ENCODE measurements at regions not wholly inside any gene's neighbourhood (a gene's known extent, or its start where the extent isn't known, plus 50 kb on each side); places are given as distances from the start of the nearest gene placed in this dataset.

GRCh38 chr2:195317550-195317949, 339.5 kb upstream of the SLC39A10 start:
- Histone ChIP-seq H3K4me1 (peaks cover 0 to 4% of the 10 kb centered on the region in 2 donors), H3K36me3 (no peaks in the 10 kb centered on the region), H3K27ac (no peak overlapping the region), H3K27me3 (no peaks in the 10 kb centered on the region), H3K4me3 (no peak overlapping the region), H3K9me3 (no peaks in the 10 kb centered on the region)
- no peak for TF ChIP-seq CTCF (IDR thresholded peaks at IDR 0.05)
- intact Hi-C loops (cut with DNase I), result no loop called here
- ATAC-seq (no peak), DNase-seq (no peak)

- TF ChIP-seq CTCF (IDR thresholded peaks at IDR 0.05), result no peak
- intact Hi-C loops (cut with DNase I), result no loop called here
- Histone ChIP-seq H3K36me3 (no peaks in the 10 kb centered on the region), H3K4me1 (peaks cover 0 to 4% of the 10 kb centered on the region in 2 donors), H3K9me3 (no peaks in the 10 kb centered on the region), H3K4me3 (no peak overlapping the region), H3K27me3 (no peaks in the 10 kb centered on the region), H3K27ac (no peak overlapping the region)
- DNase-seq, result no peak
- ATAC-seq, result no peak
Observed at GRCh38 chr2:195316486-195316885, 340.5 kb upstream of the SLC39A10 start.

DNA sequence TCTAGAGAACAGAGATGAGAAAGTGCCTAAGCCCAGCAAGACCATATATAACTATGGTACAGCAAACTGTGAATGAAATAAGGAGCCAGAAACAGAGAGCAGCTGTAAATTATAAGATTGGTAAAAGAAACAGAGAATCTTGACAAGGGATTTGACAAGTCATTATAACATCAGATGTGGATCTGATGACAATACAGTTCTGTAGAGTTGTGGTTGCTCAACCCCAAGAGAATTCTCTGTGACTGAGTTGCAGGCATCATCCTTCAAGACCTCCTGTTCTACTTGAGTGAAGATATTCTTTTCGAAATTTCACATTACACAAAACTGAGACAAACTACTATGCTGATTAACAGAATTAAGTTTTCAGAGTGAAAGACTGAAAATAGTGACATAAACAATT, 343.1 kb upstream of the SLC39A10 start:
- TF ChIP-seq CTCF (IDR thresholded peaks at IDR 0.05), result no peak
- H3K27me3 ChIP-seq, result no peaks in the 10 kb centered on the region

GRCh38 chr2:195312662-195313061, 344.4 kb upstream of the SLC39A10 start:
- no peak for DNase-seq
- intact Hi-C loops (cut with DNase I), result no loop called here
- Histone ChIP-seq H3K27me3 (no peaks in the 10 kb centered on the region), H3K4me1 (no peaks in the 10 kb centered on the region), H3K36me3 (no peaks in the 10 kb centered on the region), H3K4me3 (no peak overlapping the region), H3K27ac (no peak overlapping the region), H3K9me3 (no peaks in the 10 kb centered on the region)
- no peak for TF ChIP-seq CTCF (IDR thresholded peaks at IDR 0.05)
- no peak for ATAC-seq

More for the DNA sequence above, 343.1 kb upstream of the SLC39A10 start:
- Histone ChIP-seq H3K9me3 (no peaks in the 10 kb centered on the region), H3K27ac (no peak overlapping the region), H3K4me3 (no peak overlapping the region), H3K4me1 (peaks cover 0 to 4% of the 10 kb centered on the region in 2 donors), H3K36me3 (no peaks in the 10 kb centered on the region)
- no peak for DNase-seq
- intact Hi-C loops (cut with DNase I), result no loop called here
- ATAC-seq, result no peak

GRCh38 chr2:195308163-195308562, 348.9 kb upstream of the SLC39A10 start:
- H3K36me3 ChIP-seq, result no peaks in the 10 kb centered on the region
- no peak overlapping the region for H3K4me3 ChIP-seq
- intact Hi-C loops (cut with DNase I), result no loop called here
- no peak overlapping the region for H3K27ac ChIP-seq
- no peaks in the 10 kb centered on the region for H3K27me3 ChIP-seq
- H3K4me1 ChIP-seq, result no peaks in the 10 kb centered on the region
- no peak for TF ChIP-seq CTCF (IDR thresholded peaks at IDR 0.05)
- ATAC-seq, result no peak
- DNase-seq, result no peak
- H3K9me3 ChIP-seq, result no peaks in the 10 kb centered on the region

All from left lung (tissue), 4 donors.